Small intestine (tissue), 7 donors: ENCODE measurements at regions not wholly inside any gene's neighbourhood (a gene's known extent, or its start where the extent isn't known, plus 50 kb on each side); places are given as distances from the start of the nearest gene placed in this dataset.

Experiments
- DNase-seq, 2 donors: peaks; one replicate each; pipeline versions ENCODE4 v3.0.0 to v3.0.0-alpha.2; 2013
- FAIRE-seq: peaks from 2 replicates; lab custom pipeline; 2012; peaks lifted over from hg19 to GRCh38; lab: Jason Lieb, UNC
- H3K27ac ChIP-seq, 3 donors: one replicate each; pipeline ENCODE4 v1.5.1; 2013; ENCODE audit warnings: low read length in 2 of 3, mild to moderate bottlenecking in 2 of 3, control low read depth in 1 of 3, inconsistent platforms in 1 of 3, low read depth in 1 of 3, moderate library complexity in 1 of 3
- H3K27me3 ChIP-seq, 3 donors: one replicate each; pipeline ENCODE4 v1.6.1; 2013; ENCODE audit warnings: low read length in 3 of 3, inconsistent platforms in 1 of 3; ENCODE audit not compliant: control insufficient read depth in 3 of 3, insufficient read depth in 3 of 3
- H3K36me3 ChIP-seq, 3 donors: one replicate each; pipeline ENCODE4 v1.6.1; 2013; ENCODE audit warnings: low read length in 3 of 3, inconsistent platforms in 1 of 3, low read depth in 1 of 3, mild to moderate bottlenecking in 1 of 3, moderate library complexity in 1 of 3; ENCODE audit not compliant: control insufficient read depth in 3 of 3, insufficient read depth in 2 of 3
- H3K4me1 ChIP-seq, 3 donors: one replicate each; pipeline ENCODE4 v1.6.1; 2013; ENCODE audit warnings: low read length in 2 of 3, inconsistent platforms in 1 of 3, low read depth in 1 of 3, mild to moderate bottlenecking in 1 of 3, moderate library complexity in 1 of 3; ENCODE audit not compliant: control insufficient read depth in 3 of 3, insufficient read depth in 2 of 3
- H3K4me3 ChIP-seq, 3 donors: one replicate each; pipeline ENCODE4 v1.5.1; 2013; ENCODE audit warnings: low read length in 3 of 3, control low read depth in 1 of 3, inconsistent platforms in 1 of 3, low read depth in 1 of 3, mild to moderate bottlenecking in 1 of 3, moderate library complexity in 1 of 3
- H3K9me3 ChIP-seq, 2 donors: one replicate each; pipeline ENCODE4 v1.6.1; 2013; ENCODE audit warnings: low read depth in 1 of 2, low read length in 1 of 2; ENCODE audit not compliant: control insufficient read depth in 2 of 2, insufficient read depth in 1 of 2
- WGBS, 3 donors: extraction: QIAGEN DNeasy Blood & Tissue Kit; methylation state at CpG; one replicate each; pipeline ENCODE4 v1.1.7; 2013; 5-methylcytosine and 5-hydroxymethylcytosine counted together
- donor health status: healthy with polysubstance abuse.
- donor health status: control.
- donor health status: control.
- donor health status: Bipolar disorder and iron deficiency.
- donor health status: healthy.

GRCh38 chr10:2874963-2875362 is 192.4 kb upstream of the PFKP start:
- WGBS, 3 donors = 48 to 60% (median 55%) methylated on average over 6 of the region's 6 CpGs
- Histone ChIP-seq H3K27ac (no peak overlapping the region), H3K4me3 (no peak overlapping the region), H3K9me3 (no peaks in the 10 kb centered on the region), H3K36me3 (no peaks in the 10 kb centered on the region), H3K4me1 (no peaks in the 10 kb centered on the region), H3K27me3 (peaks cover 0 to 2% (median 0%) of the 10 kb centered on the region in 3 donors)
- no peak for FAIRE-seq
- DNase-seq = no peak

- no peak overlapping the region for H3K4me3 ChIP-seq
- no peaks in the 10 kb centered on the region for H3K4me1 ChIP-seq
- no peaks in the 10 kb centered on the region for H3K36me3 ChIP-seq
- no peaks in the 10 kb centered on the region for H3K9me3 ChIP-seq
- FAIRE-seq = no peak
- no peak overlapping the region for H3K27ac ChIP-seq
- peaks cover 0 to 2% (median 0%) of the 10 kb centered on the region in 3 donors for H3K27me3 ChIP-seq
- no peak for DNase-seq
- 72 to 84% (median 83%) methylated on average over 2 of the region's 2 CpGs for WGBS, 3 donors
Observed at GRCh38 chr10:2873769-2874168, 193.6 kb upstream of the PFKP start.

- FAIRE-seq (no peak), DNase-seq (no peak)
- Histone ChIP-seq H3K27me3 (peaks cover 0 to 2% (median 0%) of the 10 kb centered on the region in 3 donors), H3K27ac (no peak overlapping the region), H3K4me3 (no peak overlapping the region), H3K9me3 (peaks cover 0 to 2% of the 10 kb centered on the region in 2 donors), H3K36me3 (no peaks in the 10 kb centered on the region), H3K4me1 (no peaks in the 10 kb centered on the region)
- WGBS, 3 donors = 72 to 74% (median 72%) methylated on average over 2 of the region's 2 CpGs
Observed at GRCh38 chr10:2871673-2872219, 195.6 kb upstream of the PFKP start.

- WGBS, 3 donors = 47 to 75% (median 74%) methylated on average over 4 of the region's 4 CpGs
Observed at GRCh38 chr10:2870654-2871053, 196.7 kb upstream of the PFKP start.

GRCh38 chr10:2867788-2868299 is 199.5 kb upstream of the PFKP start:
- Histone ChIP-seq H3K4me3 (no peak overlapping the region), H3K27me3 (peaks cover 0 to 2% (median 0%) of the 10 kb centered on the region in 3 donors), H3K27ac (no peak overlapping the region), H3K9me3 (peaks cover 0 to 7% of the 10 kb centered on the region in 2 donors), H3K4me1 (no peaks in the 10 kb centered on the region), H3K36me3 (no peaks in the 10 kb centered on the region)
- DNase-seq = no peak
- FAIRE-seq = no peak
- WGBS, 3 donors = 91 to 96% (median 91%) methylated on average over 8 of the region's 8 CpGs

More at GRCh38 chr10:2870654-2871053, 196.7 kb upstream of the PFKP start:
- no peak overlapping the region for H3K4me3 ChIP-seq
- H3K27ac ChIP-seq = no peak overlapping the region
- H3K27me3 ChIP-seq = peaks cover 0 to 2% (median 0%) of the 10 kb centered on the region in 3 donors
- H3K4me1 ChIP-seq = no peaks in the 10 kb centered on the region
- no peaks in the 10 kb centered on the region for H3K36me3 ChIP-seq
- no peak for FAIRE-seq
- no peak for DNase-seq
- H3K9me3 ChIP-seq = peaks cover 0 to 7% of the 10 kb centered on the region in 2 donors

- Histone ChIP-seq H3K4me3 (no peak overlapping the region), H3K4me1 (no peaks in the 10 kb centered on the region), H3K36me3 (no peaks in the 10 kb centered on the region), H3K27ac (no peak overlapping the region), H3K27me3 (no peaks in the 10 kb centered on the region), H3K9me3 (peaks cover 0 to 7% of the 10 kb centered on the region in 2 donors)
- DNase-seq (no peak), FAIRE-seq (no peak)
- 42 to 47% (median 43%) methylated on average over 5 of the region's 5 CpGs for WGBS, 3 donors
Observed at GRCh38 chr10:2866569-2866968, 200.8 kb upstream of the PFKP start.

GRCh38 chr10:2861632-2862210 is 205.6 kb upstream of the PFKP start:
- Histone ChIP-seq H3K4me3 (no peak overlapping the region), H3K27me3 (no peaks in the 10 kb centered on the region), H3K27ac (no peak overlapping the region), H3K36me3 (no peaks in the 10 kb centered on the region), H3K9me3 (peaks cover 0 to 9% of the 10 kb centered on the region in 2 donors), H3K4me1 (no peaks in the 10 kb centered on the region)
- 49 to 68% (median 61%) methylated on average over 6 of the region's 6 CpGs for WGBS, 3 donors
- FAIRE-seq (no peak), DNase-seq (no peak)

GRCh38 chr10:2858452-2858851 is 208.9 kb upstream of the PFKP start:
- Histone ChIP-seq H3K9me3 (peaks cover 0 to 3% of the 10 kb centered on the region in 2 donors), H3K4me1 (no peaks in the 10 kb centered on the region), H3K4me3 (no peak overlapping the region), H3K27me3 (no peaks in the 10 kb centered on the region), H3K36me3 (no peaks in the 10 kb centered on the region), H3K27ac (no peak overlapping the region)
- 62 to 84% (median 71%) methylated on average over 2 of the region's 2 CpGs for WGBS, 3 donors
- FAIRE-seq (no peak), DNase-seq (no peak)
